Smooth muscle cell (in vitro differentiated cells): ENCODE measurements at regions not wholly inside any gene's neighbourhood (a gene's known extent, or its start where the extent isn't known, plus 50 kb on each side); places are given as distances from the start of the nearest gene placed in this dataset.
"Not testable (repeated sequence)": the region's sequence is repeated elsewhere in the genome, so short reads cannot be mapped to it uniquely, and the experiment has no call there.

Experiments used
- DNase-seq: peaks from one replicate; lab custom pipeline; 2025; ENCODE audit not compliant: unreplicated experiment; lab: John Stamatoyannopoulos, UW
- H2AFZ ChIP-seq: fragments of 200-600 bp; sonication (generic); 2 replicates; pipeline ENCODE4 v1.6.0; 2016; ENCODE audit warnings: antibody characterized with exemption, low read depth, mild to moderate bottlenecking
- H3F3A ChIP-seq: fragments of 200-600 bp; sonication (generic); 2 replicates; pipeline ENCODE4 v1.6.0; 2017; ENCODE audit warnings: antibody characterized with exemption, low read depth
- H3K27ac ChIP-seq: fragments of 200-600 bp; sonication (generic); 2 replicates; pipeline ENCODE4 v1.5.1; 2016; ENCODE audit warnings: low read depth, mild to moderate bottlenecking
- H3K27me3 ChIP-seq: fragments of 200-600 bp; sonication (generic); 2 replicates; pipeline ENCODE4 v1.6.1; 2016; ENCODE audit warnings: low read depth, mild to moderate bottlenecking
- H3K36me3 ChIP-seq: fragments of 200-600 bp; sonication (generic); 2 replicates; pipeline ENCODE4 v1.5.1; 2016; ENCODE audit warnings: low read depth
- H3K4me1 ChIP-seq: fragments of 200-600 bp; sonication (generic); 2 replicates; pipeline ENCODE4 v1.5.1; 2016; ENCODE audit warnings: low read depth
- H3K4me2 ChIP-seq: fragments of 200-600 bp; sonication (generic); 2 replicates; pipeline ENCODE4 v1.6.0; 2016; ENCODE audit warnings: mild to moderate bottlenecking
- H3K4me3 ChIP-seq: fragments of 200-600 bp; sonication (generic); 2 replicates; pipeline ENCODE4 v1.5.1; 2016; ENCODE audit warnings: mild to moderate bottlenecking
- H3K79me2 ChIP-seq: fragments of 200-600 bp; sonication (generic); 2 replicates; pipeline ENCODE4 v1.6.0; 2016; ENCODE audit warnings: low read depth, mild to moderate bottlenecking
- H3K9ac ChIP-seq: fragments of 200-600 bp; sonication (generic); 2 replicates; pipeline ENCODE4 v1.6.0; 2016; ENCODE audit warnings: low read depth
- H3K9me3 ChIP-seq: fragments of 200-600 bp; sonication (generic); replicated peaks from 2 replicates; pipeline ENCODE4 v1.5.1; 2016; ENCODE audit warnings: low read depth
- H4K20me1 ChIP-seq: fragments of 200-600 bp; sonication (generic); 2 replicates; pipeline ENCODE4 v1.6.0; 2016; ENCODE audit warnings: low read depth
- WGBS: methylation state at CpG from one replicate; pipeline ENCODE4 v1.1.7; 2016; ENCODE audit warnings: low lambda C conversion rate; 5-methylcytosine and 5-hydroxymethylcytosine counted together
- TF ChIP-seq, protein P1 (sequence below): fragments of 200-600 bp; sonication (generic); IDR thresholded peaks from 2 replicates; pipeline ENCODE4 v1.5.1; 2017; ENCODE audit warnings: borderline replicate concordance, mild to moderate bottlenecking, antibody characterized with exemption; ENCODE audit not compliant: insufficient read depth, poor library complexity, severe bottlenecking

DNA sequence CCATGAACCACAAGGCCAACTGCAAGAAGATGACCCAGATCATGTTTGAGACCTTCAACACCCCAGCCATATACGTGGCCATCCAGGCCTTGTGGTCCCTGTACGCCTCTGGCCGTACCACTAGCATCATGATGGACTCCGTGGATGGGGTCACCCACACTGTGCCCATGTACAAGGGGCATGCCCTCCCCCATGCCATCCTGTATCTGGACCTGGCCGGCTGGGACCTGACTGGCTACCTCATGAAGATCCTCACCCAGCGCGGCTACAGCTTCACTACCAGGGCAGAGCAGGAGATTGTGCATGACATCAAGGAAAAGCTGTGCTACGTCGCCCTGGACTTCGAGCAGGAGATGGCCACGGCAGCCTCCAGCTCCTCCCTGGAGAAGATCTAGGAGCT is 153.7 kb downstream of the CAVIN4 start:
- Histone ChIP-seq H3K4me2 (no peak overlapping the region), H3K27ac (no peak overlapping the region), H3K9me3 (no peaks in the 10 kb centered on the region), H3K79me2 (no peaks in the 10 kb centered on the region), H3K4me1 (peaks cover 6% of the 10 kb centered on the region), H3K4me3 (no peak overlapping the region), H3K27me3 (no peaks in the 10 kb centered on the region), H2AFZ (no peak overlapping the region), H3F3A (no peaks in the 10 kb centered on the region), H4K20me1 (no peaks in the 10 kb centered on the region), H3K9ac (no peak overlapping the region), H3K36me3 (no peaks in the 10 kb centered on the region)
- WGBS = 96% methylated on average over 11 of the region's 11 CpGs
- no peak for DNase-seq
- TF ChIP-seq, protein P1, sequence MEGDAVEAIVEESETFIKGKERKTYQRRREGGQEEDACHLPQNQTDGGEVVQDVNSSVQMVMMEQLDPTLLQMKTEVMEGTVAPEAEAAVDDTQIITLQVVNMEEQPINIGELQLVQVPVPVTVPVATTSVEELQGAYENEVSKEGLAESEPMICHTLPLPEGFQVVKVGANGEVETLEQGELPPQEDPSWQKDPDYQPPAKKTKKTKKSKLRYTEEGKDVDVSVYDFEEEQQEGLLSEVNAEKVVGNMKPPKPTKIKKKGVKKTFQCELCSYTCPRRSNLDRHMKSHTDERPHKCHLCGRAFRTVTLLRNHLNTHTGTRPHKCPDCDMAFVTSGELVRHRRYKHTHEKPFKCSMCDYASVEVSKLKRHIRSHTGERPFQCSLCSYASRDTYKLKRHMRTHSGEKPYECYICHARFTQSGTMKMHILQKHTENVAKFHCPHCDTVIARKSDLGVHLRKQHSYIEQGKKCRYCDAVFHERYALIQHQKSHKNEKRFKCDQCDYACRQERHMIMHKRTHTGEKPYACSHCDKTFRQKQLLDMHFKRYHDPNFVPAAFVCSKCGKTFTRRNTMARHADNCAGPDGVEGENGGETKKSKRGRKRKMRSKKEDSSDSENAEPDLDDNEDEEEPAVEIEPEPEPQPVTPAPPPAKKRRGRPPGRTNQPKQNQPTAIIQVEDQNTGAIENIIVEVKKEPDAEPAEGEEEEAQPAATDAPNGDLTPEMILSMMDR = no peak

DNA sequence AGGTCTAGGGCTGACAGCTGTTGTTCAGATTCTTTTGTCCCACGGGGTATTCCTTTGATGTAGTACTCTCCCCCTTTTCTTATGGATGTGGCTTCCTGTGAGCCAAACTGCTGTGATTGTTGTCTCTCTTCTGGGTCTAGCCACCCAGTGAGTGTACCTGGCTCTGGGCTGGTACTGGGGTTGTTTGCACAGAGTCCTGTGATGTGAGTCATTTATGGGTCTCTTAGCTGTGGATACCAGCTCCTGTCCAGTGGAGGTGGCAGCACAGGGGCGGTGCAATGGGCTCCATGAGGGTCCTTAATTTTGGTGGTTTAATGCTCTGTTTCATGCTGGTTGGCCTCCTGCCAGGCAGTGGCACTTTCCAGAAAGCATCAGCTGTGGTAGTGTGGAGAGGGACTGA is 161.3 kb downstream of the CAVIN4 start:
- Histone ChIP-seq H3K36me3 (no peaks in the 10 kb centered on the region), H3K4me3 (no peak overlapping the region), H3K9ac (no peak overlapping the region), H3K27me3 (no peaks in the 10 kb centered on the region), H3K27ac (no peak overlapping the region), H3K79me2 (no peaks in the 10 kb centered on the region), H3F3A (no peaks in the 10 kb centered on the region), H4K20me1 (no peaks in the 10 kb centered on the region), H3K4me1 (no peaks in the 10 kb centered on the region), H2AFZ (no peak overlapping the region), H3K9me3 (no peaks in the 10 kb centered on the region), H3K4me2 (no peak overlapping the region)
- TF ChIP-seq, protein P1 = no peak
- DNase-seq = no peak
- WGBS = 64% methylated on average over 2 of the region's 2 CpGs

GRCh38 chr9:100739666-100740065 is 161.8 kb downstream of the CAVIN4 start:
- Histone ChIP-seq H3K9ac (no peak overlapping the region), H2AFZ (no peak overlapping the region), H3K79me2 (no peaks in the 10 kb centered on the region), H4K20me1 (no peaks in the 10 kb centered on the region), H3K9me3 (no peaks in the 10 kb centered on the region), H3K27ac (no peak overlapping the region), H3K27me3 (no peaks in the 10 kb centered on the region), H3K4me1 (no peaks in the 10 kb centered on the region), H3K4me3 (no peak overlapping the region), H3K4me2 (no peak overlapping the region), H3K36me3 (no peaks in the 10 kb centered on the region), H3F3A (no peaks in the 10 kb centered on the region)
- 61% methylated on average over 5 of the region's 5 CpGs for WGBS
- TF ChIP-seq, protein P1 = no peak
- no peak for DNase-seq

- not testable (repeated sequence) for H3K27me3 ChIP-seq, H2AFZ ChIP-seq, DNase-seq, H3F3A ChIP-seq, H3K4me2 ChIP-seq, H4K20me1 ChIP-seq, H3K79me2 ChIP-seq, H3K4me3 ChIP-seq, H3K27ac ChIP-seq, H3K4me1 ChIP-seq, H3K9me3 ChIP-seq, H3K36me3 ChIP-seq, H3K9ac ChIP-seq
- WGBS = 80% methylated on average over 4 of the region's 4 CpGs
Observed at GRCh38 chr9:100748930-100749329, 171.1 kb downstream of the CAVIN4 start.
